ENCODE measurements at regions not wholly inside any gene's neighbourhood (a gene's known extent, or its start where the extent isn't known, plus 50 kb on each side); places are given as distances from the start of the nearest gene placed in this dataset.

GRCh38 chr13:105364191-105364590, 1171.3 kb downstream of the EFNB2 start:
- ChIA-PET POLR2A (no interaction called here), CTCF (no interaction called here)
- no peaks in the 10 kb centered on the region for H3K4me1 ChIP-seq (ENCODE audit: control insufficient read depth, insufficient read depth, low read length)
- no peaks in the 10 kb centered on the region for H3K36me3 ChIP-seq (ENCODE audit: control insufficient read depth in 2 of 2, insufficient read depth in 1 of 2, low read length in 2 of 2)
- H3K27ac ChIP-seq (ENCODE audit: extremely low read depth, low read depth, low read length) = no peak overlapping the region
- H3K4me3 ChIP-seq (ENCODE audit: low read depth, low read length) = no peak overlapping the region
- TF ChIP-seq ZNF623 (tag by site-specific recombination; IDR thresholded peaks at IDR 0.05) = no peak
- no peak for TF ChIP-seq ZNF311 (tag by site-specific recombination; IDR thresholded peaks at IDR 0.05; ENCODE audit: borderline replicate concordance)
- TF ChIP-seq ZEB2 (tag by site-specific recombination; IDR thresholded peaks at IDR 0.05) = no peak
- no peak for TF ChIP-seq ZNF600 (tag by site-specific recombination; IDR thresholded peaks at IDR 0.05)
- TF ChIP-seq WT1 (tag by site-specific recombination; IDR thresholded peaks at IDR 0.05) = no peak
- no peak for TF ChIP-seq MEIS1 (CRISPR knock-in tag; IDR thresholded peaks at IDR 0.05; ENCODE audit: borderline replicate concordance)
- TF ChIP-seq ZNF549 (tag by site-specific recombination; IDR thresholded peaks at IDR 0.05) = no peak
- no peaks in the 10 kb centered on the region for H3K9me3 ChIP-seq (ENCODE audit: control insufficient read depth, insufficient read depth, low read depth, low read length)

GRCh38 chr13:105363261-105364190, 1171.9 kb downstream of the EFNB2 start:
- Histone ChIP-seq H3K27ac (ENCODE audit: extremely low read depth, low read depth, low read length) (no peak overlapping the region), H3K36me3 (ENCODE audit: control insufficient read depth in 2 of 2, insufficient read depth in 1 of 2, low read length in 2 of 2) (no peaks in the 10 kb centered on the region), H3K4me3 (ENCODE audit: low read depth, low read length) (no peak overlapping the region), H3K4me1 (ENCODE audit: control insufficient read depth, insufficient read depth, low read length) (no peaks in the 10 kb centered on the region), H3K9me3 (ENCODE audit: control insufficient read depth, insufficient read depth, low read depth, low read length) (no peaks in the 10 kb centered on the region)
- CTCF ChIA-PET = interaction anchor here (0.8 kb wide), 1 partner anchor 101 kb away, joined by 3 read pairs; no protein-coding TSS in a partner anchor
- POLR2A ChIA-PET = no interaction called here
- TF ChIP-seq MEIS1 (CRISPR knock-in tag; IDR thresholded peaks at IDR 0.05; ENCODE audit: borderline replicate concordance) = peak; percentile 80; the same call in 1 of the 2 replicates
- TF ChIP-seq ZNF558 (tag by site-specific recombination; IDR thresholded peaks at IDR 0.05) = no peak

- Histone ChIP-seq H3K4me3 (ENCODE audit: low read depth, low read length) (no peak overlapping the region), H3K9me3 (ENCODE audit: control insufficient read depth, insufficient read depth, low read depth, low read length) (no peaks in the 10 kb centered on the region), H3K4me1 (ENCODE audit: control insufficient read depth, insufficient read depth, low read length) (no peaks in the 10 kb centered on the region), H3K27ac (ENCODE audit: extremely low read depth, low read depth, low read length) (no peak overlapping the region), H3K36me3 (ENCODE audit: control insufficient read depth in 2 of 2, insufficient read depth in 1 of 2, low read length in 2 of 2) (no peaks in the 10 kb centered on the region)
- ChIA-PET POLR2A (no interaction called here), CTCF (no interaction called here)
- no peak for TF ChIP-seq HOXA7 (CRISPR knock-in tag; IDR thresholded peaks at IDR 0.05; ENCODE audit: borderline replicate concordance)
- no peak for TF ChIP-seq ZNF26 (tag by site-specific recombination; IDR thresholded peaks at IDR 0.05)
- TF ChIP-seq ZNF132 (tag by site-specific recombination; IDR thresholded peaks at IDR 0.05; ENCODE audit: borderline replicate concordance) = no peak
- TF ChIP-seq GLIS1 (tag by site-specific recombination; IDR thresholded peaks at IDR 0.05) = no peak
- TF ChIP-seq ZNF18 (tag by site-specific recombination; IDR thresholded peaks at IDR 0.05) = no peak
- no peak for TF ChIP-seq ZNF37A (tag by site-specific recombination; IDR thresholded peaks at IDR 0.05)
- TF ChIP-seq ZNF248 (tag by site-specific recombination; IDR thresholded peaks at IDR 0.05) = no peak
- TF ChIP-seq ZNF174 (tag by site-specific recombination; IDR thresholded peaks at IDR 0.05) = no peak
- TF ChIP-seq ZNF488 (tag by site-specific recombination; IDR thresholded peaks at IDR 0.05) = no peak
These were observed 1181.8 kb downstream of the EFNB2 start for GRCh38 chr13:105353654-105354053.
